Body of pancreas (tissue), 4 donors: ENCODE measurements at regions not wholly inside any gene's neighbourhood (a gene's known extent, or its start where the extent isn't known, plus 50 kb on each side); places are given as distances from the start of the nearest gene placed in this dataset.
"Not testable (repeated sequence)": the region's sequence is repeated elsewhere in the genome, so short reads cannot be mapped to it uniquely, and the experiment has no call there.

Source experiments
- ATAC-seq: fragments of 150-250 bp; one replicate; pipeline ENCODE4 v1.9.1; 2016
- DNase-seq, 4 donors: peaks; one replicate each; pipeline ENCODE4 v3.0.0-alpha.2; 2019
- H3K27ac ChIP-seq, 4 donors: fragments of 200-600 bp; sonication (generic); 1 replicate in 3 of 4; 2 replicates in 1 of 4; pipeline versions ENCODE4 v1.5.1 to v1.6.1; 2016 to 2019; ENCODE audit warnings: mild to moderate bottlenecking in 1 of 4, mixed read lengths in 1 of 4, moderate library complexity in 1 of 4
- H3K27me3 ChIP-seq, 2 donors: fragments of 200-600 bp; sonication (generic); one replicate each; pipeline ENCODE4 v1.6.0; 2016; ENCODE audit warnings: mild to moderate bottlenecking in 1 of 2
- H3K36me3 ChIP-seq, 2 donors: fragments of 200-600 bp; sonication (generic); replicated peaks in 1 of 2; 2 replicates each; pipeline ENCODE4 v1.5.1; 2016; ENCODE audit warnings: low read depth in 2 of 2; ENCODE audit not compliant: insufficient read depth in 1 of 2
- H3K4me1 ChIP-seq: fragments of 200-600 bp; sonication (generic); one replicate; pipeline ENCODE4 v1.6.0; 2016
- H3K4me3 ChIP-seq, 2 donors: fragments of 200-600 bp; sonication (generic); 1 replicate in 1 of 2; 2 replicates in 1 of 2; pipeline ENCODE4 v1.5.1; 2016 to 2019
- H3K9me3 ChIP-seq, 3 donors: fragments of 200-600 bp; sonication (generic); 1 replicate in 2 of 3; 2 replicates in 1 of 3; pipeline ENCODE4 v1.5.1; 2016
- CTCF ChIP-seq, 7 experiments: fragments of 450-650 bp in 4 of 7; fragments of 200-600 bp in 3 of 7; sonication (generic) in 3 of 7; IDR thresholded peaks; one replicate each; pipeline ENCODE4 v1.5.1; 2016 to 2019; ENCODE audit warnings: antibody characterized with exemption in 7 of 7
- POLR2A ChIP-seq, 3 donors: fragments of 450-650 bp; IDR thresholded peaks; one replicate each; pipeline ENCODE4 v1.6.1; 2016; ENCODE audit warnings: antibody characterized with exemption in 3 of 3, mild to moderate bottlenecking in 2 of 3
- whole genome bisulfite sequencing, 2 donors: methylation state at CpG; one replicate each; pipeline ENCODE4 v1.1.5; 2017; 5-methylcytosine and 5-hydroxymethylcytosine counted together
- intact Hi-C: fragments of 100-400 bp; cut with DNase I; formaldehyde crosslinking; loops from one replicate; pipeline ENCODE4 v1.15.1; 2023

- H3K27ac ChIP-seq, H3K27me3 ChIP-seq, DNase-seq, H3K36me3 ChIP-seq, ATAC-seq, H3K9me3 ChIP-seq, intact Hi-C loops, H3K4me1 ChIP-seq, H3K4me3 ChIP-seq: not testable (repeated sequence)
- 11 to 18% methylated on average over 2 of the region's 2 CpGs for WGBS, 2 donors
Observed at GRCh38 chr3:597304-597703, 400.7 kb downstream of the CHL1 start.

- H3K27me3 ChIP-seq, H3K36me3 ChIP-seq, H3K4me3 ChIP-seq, H3K27ac ChIP-seq, DNase-seq, ATAC-seq, intact Hi-C loops, H3K9me3 ChIP-seq, H3K4me1 ChIP-seq: not testable (repeated sequence)
- 32 to 45% methylated on average over 1 of the region's 1 CpG for WGBS, 2 donors
Observed at GRCh38 chr3:597746-598145, 401.2 kb downstream of the CHL1 start.

GRCh38 chr3:607480-607879, 410.9 kb downstream of the CHL1 start:
- DNase-seq, H3K36me3 ChIP-seq, H3K4me1 ChIP-seq, H3K27ac ChIP-seq, H3K4me3 ChIP-seq, intact Hi-C loops, ATAC-seq, H3K27me3 ChIP-seq, H3K9me3 ChIP-seq: not testable (repeated sequence)
- 56 to 60% methylated on average over 4 of the region's 4 CpGs for WGBS, 2 donors

- Histone ChIP-seq H3K27me3 (no peaks in the 10 kb centered on the region), H3K4me3 (no peak overlapping the region), H3K4me1 (no peaks in the 10 kb centered on the region), H3K27ac (no peak overlapping the region), H3K36me3 (no peaks in the 10 kb centered on the region), H3K9me3 (no peaks in the 10 kb centered on the region)
- TF ChIP-seq CTCF (IDR thresholded peaks at IDR 0.05): no peak
- no peak for TF ChIP-seq POLR2A (IDR thresholded peaks at IDR 0.05)
- ATAC-seq (no peak), DNase-seq (no peak)
- intact Hi-C loops: no loop called here
Observed at GRCh38 chr3:621714-622113, 425.2 kb downstream of the CHL1 start.

- Histone ChIP-seq H3K27me3 (no peaks in the 10 kb centered on the region), H3K4me3 (no peak overlapping the region), H3K9me3 (no peaks in the 10 kb centered on the region), H3K4me1 (no peaks in the 10 kb centered on the region), H3K27ac (no peak overlapping the region), H3K36me3 (no peaks in the 10 kb centered on the region)
- no peak for DNase-seq
- no peak for ATAC-seq
- 66 to 74% methylated on average over 7 of the region's 7 CpGs for WGBS, 2 donors
- no peak for TF ChIP-seq CTCF (IDR thresholded peaks at IDR 0.05)
- TF ChIP-seq POLR2A (IDR thresholded peaks at IDR 0.05): no peak
- intact Hi-C loops: no loop called here
Observed at GRCh38 chr3:622314-622713, 425.8 kb downstream of the CHL1 start.

GRCh38 chr3:623914-624545, 427.5 kb downstream of the CHL1 start:
- DNase-seq (no peak), ATAC-seq (no peak)
- intact Hi-C loops: no loop called here
- WGBS, 2 donors: 59 to 65% methylated on average over 4 of the region's 4 CpGs
- no peak overlapping the region for H3K4me3 ChIP-seq
- no peaks in the 10 kb centered on the region for H3K4me1 ChIP-seq
- no peaks in the 10 kb centered on the region for H3K27me3 ChIP-seq
- TF ChIP-seq POLR2A (IDR thresholded peaks at IDR 0.05) (no peak), CTCF (IDR thresholded peaks at IDR 0.05) (no peak)
- H3K27ac ChIP-seq: no peak overlapping the region
- no peaks in the 10 kb centered on the region for H3K9me3 ChIP-seq
- H3K36me3 ChIP-seq: no peaks in the 10 kb centered on the region
